OCI-LY7 (cell line): ENCODE measurements at regions not wholly inside any gene's neighbourhood (a gene's known extent, or its start where the extent isn't known, plus 50 kb on each side); places are given as distances from the start of the nearest gene placed in this dataset.

Experiments used
- BruUV-seq: library from RNA; stranded (reverse); fragments of 400-500 nt; replicated peaks from 2 replicates; lab custom pipeline; 2021; lab: Mats Ljungman, UMichigan
- CTCF ChIA-PET: fragments of 300-600 bp; sonication (Branson Sonifier 250); formaldehyde crosslinking; loops from one replicate; lab custom pipeline; 2022; ENCODE audit warnings: antibody characterized with exemption; ENCODE audit not compliant: unreplicated experiment; lab: Charles Lee
- POLR2A ChIA-PET: fragments of 300-600 bp; sonication (Branson Sonifier 250); formaldehyde crosslinking; loops from one replicate; lab custom pipeline; 2022; ENCODE audit warnings: antibody characterized with exemption; lab: Charles Lee
- DNase-seq: peaks from one replicate; pipeline ENCODE4 v3.0.0-alpha.2; 2015; ENCODE audit warnings: low spot score
- H2AFZ ChIP-seq: fragments of 200-600 bp; sonication (generic), shearing (Covaris generic); 2 replicates; pipeline ENCODE4 v1.6.1; 2014; ENCODE audit warnings: mild to moderate bottlenecking, antibody characterized with exemption, low read length, moderate library complexity
- H3K27ac ChIP-seq: fragments of 200-600 bp; sonication (generic); 2 replicates; pipeline ENCODE4 v1.5.1; 2014; ENCODE audit warnings: mixed run types, low read depth, mild to moderate bottlenecking, moderate library complexity, low read length, inconsistent platforms; ENCODE audit not compliant: poor library complexity, severe bottlenecking
- H3K36me3 ChIP-seq: fragments of 200-600 bp; sonication (generic); 2 replicates; pipeline ENCODE4 v1.6.1; 2014; ENCODE audit warnings: mild to moderate bottlenecking, antibody characterized with exemption, low read length, moderate library complexity, mixed read lengths; ENCODE audit not compliant: insufficient read depth
- H3K4me1 ChIP-seq: fragments of 200-600 bp; sonication (generic); 2 replicates; pipeline ENCODE4 v1.5.1; 2014; ENCODE audit warnings: mild to moderate bottlenecking, low read length; ENCODE audit not compliant: insufficient read depth, poor library complexity, severe bottlenecking
- H3K4me2 ChIP-seq: fragments of 200-600 bp; sonication (generic); 2 replicates; pipeline ENCODE4 v1.6.1; 2014; ENCODE audit warnings: mild to moderate bottlenecking, low read length
- H3K4me3 ChIP-seq: fragments of 200-600 bp; sonication (generic); 2 replicates; pipeline ENCODE4 v1.5.1; 2014; ENCODE audit warnings: mild to moderate bottlenecking, low read depth, low read length; ENCODE audit not compliant: poor library complexity, severe bottlenecking
- H3K79me2 ChIP-seq: fragments of 200-600 bp; sonication (generic); 2 replicates; pipeline ENCODE4 v1.6.1; 2016; ENCODE audit warnings: low read depth, mild to moderate bottlenecking, low read length, moderate library complexity, mixed read lengths; ENCODE audit not compliant: insufficient read depth
- H3K9me2 ChIP-seq: fragments of 200-600 bp; sonication (generic); 2 replicates; pipeline ENCODE4 v1.6.1; 2016; ENCODE audit warnings: mild to moderate bottlenecking, low read length, mixed read lengths; ENCODE audit not compliant: insufficient read depth
- H3K9me3 ChIP-seq: fragments of 200-600 bp; sonication (generic); 2 replicates; pipeline ENCODE4 v1.6.1; 2014; ENCODE audit warnings: mild to moderate bottlenecking, mixed run types, low read length, mixed read lengths
- H4K20me1 ChIP-seq: fragments of 200-600 bp; sonication (generic); 2 replicates; pipeline ENCODE4 v1.6.1; 2014; ENCODE audit warnings: mild to moderate bottlenecking, antibody characterized with exemption, low read length, moderate library complexity, mixed read lengths; ENCODE audit not compliant: insufficient read depth
- CTCF ChIP-seq: fragments of 200-600 bp; sonication (generic); conservative IDR thresholded peaks from 2 replicates; pipeline ENCODE4 v1.5.1; 2014; ENCODE audit warnings: mild to moderate bottlenecking, antibody characterized with exemption, low read length, moderate library complexity, mixed read lengths
- EZH2phosphoT487 ChIP-seq: fragments of 200-600 bp; sonication (generic); IDR thresholded peaks from 2 replicates; pipeline ENCODE4 v1.6.1; 2018; ENCODE audit warnings: low read depth, borderline replicate concordance, mild to moderate bottlenecking, mixed run types, antibody characterized with exemption, low read length, moderate library complexity, mixed read lengths
- intact Hi-C: fragments of 100-400 bp; cut with micrococcal nuclease; formaldehyde crosslinking; loops from one replicate; pipeline ENCODE4 v1.10.0; 2022; ENCODE audit not compliant: unreplicated experiment

DNA sequence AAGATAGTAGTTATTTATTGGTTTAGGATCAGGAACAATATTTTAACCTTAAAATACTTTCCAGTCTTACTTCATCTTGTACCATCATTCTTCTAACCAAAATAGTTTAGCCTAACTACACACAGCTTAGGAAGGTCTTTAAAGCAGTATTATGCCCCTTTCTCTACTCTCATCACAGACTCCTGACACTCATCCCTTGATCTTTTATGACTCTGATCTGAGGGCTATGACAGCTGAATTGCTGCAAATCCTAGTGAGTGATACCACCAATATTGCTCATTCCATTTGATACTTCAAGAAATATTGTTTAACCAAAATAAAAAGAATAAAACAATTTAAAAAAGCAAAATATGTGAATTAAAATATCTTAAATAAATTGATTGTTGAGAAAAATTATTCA, 746.6 kb upstream of the ACO1 start:
- POLR2A ChIA-PET, result interaction anchor here (0.6 kb wide), 1 partner anchor 61 kb away, joined by 3 read pairs; no protein-coding TSS in a partner anchor
- no TSS peak for BruUV-seq
- H3K4me1 ChIP-seq, result no peaks in the 10 kb centered on the region
- no peak overlapping the region for H3K4me3 ChIP-seq
- no peak overlapping the region for H3K27ac ChIP-seq
- H4K20me1 ChIP-seq, result no peaks in the 10 kb centered on the region
- TF ChIP-seq CTCF (no peak), EZH2phosphoT487 (no peak)
- H3K4me2 ChIP-seq, result no peak overlapping the region
- no peak overlapping the region for H2AFZ ChIP-seq
- DNase-seq, result no peak
- H3K9me3 ChIP-seq, result no peaks in the 10 kb centered on the region
- H3K36me3 ChIP-seq, result no peaks in the 10 kb centered on the region
- intact Hi-C loops, result no loop called here
- H3K79me2 ChIP-seq, result no peaks in the 10 kb centered on the region
- H3K9me2 ChIP-seq, result no peaks in the 10 kb centered on the region
- CTCF ChIA-PET, result no interaction called here

- DNase-seq, result no peak
- no peaks in the 10 kb centered on the region for H3K4me1 ChIP-seq
- H3K4me3 ChIP-seq, result no peak overlapping the region
- no peak overlapping the region for H3K4me2 ChIP-seq
- H3K9me2 ChIP-seq, result no peaks in the 10 kb centered on the region
- ChIA-PET CTCF (no interaction called here), POLR2A (no interaction called here)
- TF ChIP-seq CTCF (no peak), EZH2phosphoT487 (no peak)
- no peak overlapping the region for H2AFZ ChIP-seq
- no peaks in the 10 kb centered on the region for H4K20me1 ChIP-seq
- BruUV-seq, result no TSS peak
- no peaks in the 10 kb centered on the region for H3K36me3 ChIP-seq
- H3K27ac ChIP-seq, result no peak overlapping the region
- H3K79me2 ChIP-seq, result no peaks in the 10 kb centered on the region
- intact Hi-C loops, result no loop called here
- H3K9me3 ChIP-seq, result no peaks in the 10 kb centered on the region
Measured at GRCh38 chr9:31639451-31639850, 745.0 kb upstream of the ACO1 start.

DNA sequence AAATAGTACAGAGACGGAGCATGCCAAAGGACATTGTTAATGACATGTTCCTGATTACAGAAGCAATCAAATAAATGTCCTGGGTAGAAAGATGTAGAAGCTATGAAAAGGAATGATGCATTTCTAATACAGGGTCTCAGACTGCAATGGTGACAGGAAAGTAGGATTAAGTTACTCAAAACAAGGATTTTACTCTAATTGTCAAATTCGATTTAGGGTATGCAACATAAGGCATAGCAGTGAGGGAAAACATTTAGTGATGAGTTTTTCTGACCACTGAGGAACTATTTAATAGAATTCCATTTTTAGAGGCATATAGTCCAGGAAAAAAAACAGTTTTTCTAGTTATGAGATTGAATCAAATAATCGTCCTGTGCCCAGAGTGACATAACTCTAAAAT, 715.1 kb upstream of the ACO1 start:
- Histone ChIP-seq H3K9me3 (no peaks in the 10 kb centered on the region), H3K4me3 (no peak overlapping the region), H3K4me2 (no peak overlapping the region), H3K4me1 (no peaks in the 10 kb centered on the region), H3K36me3 (no peaks in the 10 kb centered on the region), H3K27ac (no peak overlapping the region), H4K20me1 (no peaks in the 10 kb centered on the region), H3K9me2 (no peaks in the 10 kb centered on the region), H2AFZ (no peak overlapping the region), H3K79me2 (no peaks in the 10 kb centered on the region)
- POLR2A ChIA-PET, result interaction anchor here (0.5 kb wide), 1 partner anchor 8 kb away, joined by 5 read pairs; no protein-coding TSS in a partner anchor
- DNase-seq, result no peak
- intact Hi-C loops, result no loop called here
- TF ChIP-seq CTCF (no peak), EZH2phosphoT487 (no peak)
- no TSS peak for BruUV-seq
- CTCF ChIA-PET, result no interaction called here
